Astrocyte of the cerebellum (primary cell): ENCODE measurements at regions not wholly inside any gene's neighbourhood (a gene's known extent, or its start where the extent isn't known, plus 50 kb on each side); places are given as distances from the start of the nearest gene placed in this dataset.

Experiments
- DNase-seq: peaks from one replicate; pipeline ENCODE4 v3.0.0-alpha.2; 2011; ENCODE audit warnings: low read depth
- H3K4me3 ChIP-seq: 2 replicates; pipeline ENCODE4 v1.5.1; 2011; ENCODE audit warnings: mild to moderate bottlenecking, low read depth, low read length, moderate library complexity
- CTCF ChIP-seq: IDR thresholded peaks from 2 replicates; pipeline ENCODE4 v1.5.1; 2012; ENCODE audit warnings: low read length, low read depth, moderate library complexity, mild to moderate bottlenecking; ENCODE audit errors: missing control alignments
- in situ Hi-C: cut with HindIII; loops from 2 replicates; pipeline ENCODE4 v1.10.0; 2017; ENCODE audit warnings: low sequenced_read_pairs

GRCh38 chr2:234765279-234765678 is 186.5 kb upstream of the SH3BP4 start:
- no peak overlapping the region for H3K4me3 ChIP-seq
- TF ChIP-seq CTCF, result no peak
- DNase-seq, result no peak
- in situ Hi-C loops, result no loop called here

- no peak overlapping the region for H3K4me3 ChIP-seq
- in situ Hi-C loops, result no loop called here
- DNase-seq, result no peak
- TF ChIP-seq CTCF, result no peak
These were observed 187.4 kb upstream of the SH3BP4 start for GRCh38 chr2:234764372-234764771.

- DNase-seq, result peak; percentile 40
- TF ChIP-seq CTCF, result no peak
- no peak overlapping the region for H3K4me3 ChIP-seq
- in situ Hi-C loops, result no loop called here
These were observed 188.6 kb upstream of the SH3BP4 start for GRCh38 chr2:234763002-234763873.

GRCh38 chr2:234761910-234762309 is 189.9 kb upstream of the SH3BP4 start:
- H3K4me3 ChIP-seq, result no peak overlapping the region
- DNase-seq, result no peak
- TF ChIP-seq CTCF, result no peak
- in situ Hi-C loops, result no loop called here

GRCh38 chr2:234754126-234754525 is 197.7 kb upstream of the SH3BP4 start:
- TF ChIP-seq CTCF, result no peak

GRCh38 chr2:234753701-234754100 is 198.1 kb upstream of the SH3BP4 start:
- no peak for TF ChIP-seq CTCF
- H3K4me3 ChIP-seq, result no peak overlapping the region
- no peak for DNase-seq
- in situ Hi-C loops, result no loop called here

More at GRCh38 chr2:234754126-234754525, 197.7 kb upstream of the SH3BP4 start:
- in situ Hi-C loops, result no loop called here
- H3K4me3 ChIP-seq, result no peak overlapping the region
- no peak for DNase-seq

- TF ChIP-seq CTCF, result no peak
- in situ Hi-C loops, result no loop called here
- H3K4me3 ChIP-seq, result no peak overlapping the region
- DNase-seq, result no peak
These were observed 198.9 kb upstream of the SH3BP4 start for GRCh38 chr2:234752966-234753365.
